GM23248 (cell line): ENCODE measurements at regions not wholly inside any gene's neighbourhood (a gene's known extent, or its start where the extent isn't known, plus 50 kb on each side); places are given as distances from the start of the nearest gene placed in this dataset.

Experiments used
- DNase-seq: peaks from one replicate; pipeline ENCODE4 v3.0.0-alpha.2; 2015
- H2AFZ ChIP-seq: fragments of 200-600 bp; sonication (generic); 2 replicates; pipeline ENCODE4 v1.6.1; 2016; ENCODE audit warnings: antibody characterized with exemption
- H3F3A ChIP-seq: fragments of 200-600 bp; sonication (generic); 2 replicates; pipeline ENCODE4 v1.6.1; 2016; ENCODE audit warnings: mild to moderate bottlenecking, antibody characterized with exemption, mixed run types; ENCODE audit not compliant: insufficient read depth
- H3K27ac ChIP-seq: fragments of 200-600 bp; sonication (generic); 2 replicates; pipeline ENCODE4 v1.5.1; 2016; ENCODE audit warnings: mild to moderate bottlenecking
- H3K27me3 ChIP-seq: fragments of 200-600 bp; sonication (generic); replicated peaks from 2 replicates; pipeline ENCODE4 v1.6.1; 2016; ENCODE audit warnings: mild to moderate bottlenecking; ENCODE audit not compliant: insufficient read depth
- H3K36me3 ChIP-seq: fragments of 200-600 bp; sonication (generic); 2 replicates; pipeline ENCODE4 v1.6.1; 2016; ENCODE audit warnings: low read depth, mild to moderate bottlenecking
- H3K4me1 ChIP-seq: fragments of 200-600 bp; sonication (generic); 2 replicates; pipeline ENCODE4 v1.6.1; 2016; ENCODE audit warnings: mild to moderate bottlenecking; ENCODE audit not compliant: insufficient read depth
- H3K4me2 ChIP-seq: fragments of 200-600 bp; sonication (generic); one replicate; pipeline ENCODE4 v1.6.1; 2016; ENCODE audit warnings: mild to moderate bottlenecking; ENCODE audit not compliant: unreplicated experiment
- H3K4me3 ChIP-seq: fragments of 200-600 bp; sonication (generic); 2 replicates; pipeline ENCODE4 v1.5.1; 2016; ENCODE audit warnings: mild to moderate bottlenecking
- H3K79me2 ChIP-seq: fragments of 200-600 bp; sonication (generic); 2 replicates; pipeline ENCODE4 v1.6.1; 2016; ENCODE audit warnings: mild to moderate bottlenecking; ENCODE audit not compliant: insufficient read depth
- H3K9ac ChIP-seq: fragments of 200-600 bp; sonication (generic); 2 replicates; pipeline ENCODE4 v1.6.1; 2016; ENCODE audit warnings: mild to moderate bottlenecking
- H3K9me2 ChIP-seq: fragments of 200-600 bp; sonication (generic); 2 replicates; pipeline ENCODE4 v1.6.1; 2016; ENCODE audit warnings: mixed run types, mild to moderate bottlenecking, moderate library complexity; ENCODE audit not compliant: insufficient read depth
- H3K9me3 ChIP-seq: fragments of 200-600 bp; sonication (generic); one replicate; pipeline ENCODE4 v1.6.1; 2017; ENCODE audit warnings: low read depth
- H4K20me1 ChIP-seq: fragments of 200-600 bp; sonication (generic); 2 replicates; pipeline ENCODE4 v1.6.0; 2016; ENCODE audit not compliant: insufficient read depth
- EZH2 ChIP-seq: fragments of 200-600 bp; sonication (generic); IDR thresholded peaks from 2 replicates; pipeline ENCODE4 v1.6.1; 2018; ENCODE audit warnings: antibody characterized with exemption, mild to moderate bottlenecking; ENCODE audit not compliant: insufficient read depth, poor library complexity, severe bottlenecking
- EZH2phosphoT487 ChIP-seq: fragments of 200-600 bp; sonication (generic); IDR thresholded peaks from 2 replicates; pipeline ENCODE4 v1.6.1; 2018; ENCODE audit warnings: antibody characterized with exemption, moderate library complexity, mild to moderate bottlenecking, low read depth; ENCODE audit not compliant: insufficient read depth
- WGBS, 2 experiments: methylation state at CpG; one replicate each; pipeline ENCODE4 v1.1.6; 2015 to 2017; ENCODE audit warnings: low lambda C conversion rate in 2 of 2, low coverage in 1 of 2; ENCODE audit errors: missing lambda C conversion rate in 2 of 2; 5-methylcytosine and 5-hydroxymethylcytosine counted together
- in situ Hi-C: fragments of 300-500 bp; cut with MboI; formaldehyde crosslinking; loops from 2 replicates; pipeline ENCODE4 v1.15.0; 2020

GRCh38 chr6:71489736-71490135 lies 201.1 kb downstream of the OGFRL1 start:
- Histone ChIP-seq H2AFZ (peak overlapping the region; percentile 22), H3K36me3 (no peaks in the 10 kb centered on the region), H3K9me2 (no peaks in the 10 kb centered on the region), H4K20me1 (no peaks in the 10 kb centered on the region), H3F3A (0 out of 2 replicates have a peak, but pooled peaks cover 4% of the 10 kb centered on the region), H3K9me3 (no peaks in the 10 kb centered on the region), H3K79me2 (no peaks in the 10 kb centered on the region), H3K4me1 (peaks cover 15% of the 10 kb centered on the region), H3K27ac (0 out of 2 replicates have a peak overlapping the region, but pooled peaks have one; percentile 22), H3K9ac (no peak overlapping the region), H3K4me3 (no peak overlapping the region), H3K27me3 (no peaks in the 10 kb centered on the region), H3K4me2 (peak overlapping the region; percentile 56)
- in situ Hi-C loops = no loop called here
- WGBS, 2 experiments = 20 to 24% methylated on average over 3 of the region's 3 CpGs
- peak; percentile 90 for DNase-seq
- TF ChIP-seq EZH2 (no peak), EZH2phosphoT487 (no peak)

GRCh38 chr6:71490876-71491275 lies 202.3 kb downstream of the OGFRL1 start:
- Histone ChIP-seq H3K9me3 (no peaks in the 10 kb centered on the region), H2AFZ (no peak overlapping the region), H3F3A (0 out of 2 replicates have a peak, but pooled peaks cover 4% of the 10 kb centered on the region), H3K27me3 (no peaks in the 10 kb centered on the region), H3K9ac (no peak overlapping the region), H3K36me3 (no peaks in the 10 kb centered on the region), H3K79me2 (no peaks in the 10 kb centered on the region), H3K4me3 (no peak overlapping the region), H3K4me2 (no peak overlapping the region), H4K20me1 (no peaks in the 10 kb centered on the region), H3K9me2 (no peaks in the 10 kb centered on the region), H3K4me1 (peaks cover 15% of the 10 kb centered on the region), H3K27ac (no peak overlapping the region)
- WGBS, 2 experiments = 88% methylated on average over 5 of the region's 5 CpGs
- TF ChIP-seq EZH2phosphoT487 = no peak
- no peak for TF ChIP-seq EZH2
- in situ Hi-C loops = no loop called here
- DNase-seq = no peak

- Histone ChIP-seq H3K4me1 (peaks cover 24% of the 10 kb centered on the region), H3K27ac (no peak overlapping the region), H3K36me3 (no peaks in the 10 kb centered on the region), H2AFZ (no peak overlapping the region), H3F3A (0 out of 2 replicates have a peak, but pooled peaks cover 4% of the 10 kb centered on the region), H3K9ac (no peak overlapping the region), H3K9me3 (no peaks in the 10 kb centered on the region), H3K4me3 (no peak overlapping the region), H4K20me1 (no peaks in the 10 kb centered on the region), H3K79me2 (no peaks in the 10 kb centered on the region), H3K27me3 (no peaks in the 10 kb centered on the region), H3K9me2 (no peaks in the 10 kb centered on the region), H3K4me2 (no peak overlapping the region)
- no peak for DNase-seq
- in situ Hi-C loops = no loop called here
- TF ChIP-seq EZH2phosphoT487 = no peak
- TF ChIP-seq EZH2 = no peak
Observed at GRCh38 chr6:71491844-71492243, 203.2 kb downstream of the OGFRL1 start.

GRCh38 chr6:71492668-71493067 lies 204.1 kb downstream of the OGFRL1 start:
- H3K9me3 ChIP-seq = no peaks in the 10 kb centered on the region
- no peak overlapping the region for H3K4me3 ChIP-seq
- 70 to 73% methylated on average over 2 of the region's 2 CpGs for WGBS, 2 experiments
- no peak overlapping the region for H3K9ac ChIP-seq
- in situ Hi-C loops = no loop called here
- H3K4me1 ChIP-seq = peaks cover 24% of the 10 kb centered on the region
- H3K36me3 ChIP-seq = no peaks in the 10 kb centered on the region
- no peak for DNase-seq
- no peak overlapping the region for H3K27ac ChIP-seq
- no peak for TF ChIP-seq EZH2phosphoT487
- no peak for TF ChIP-seq EZH2
- H3K79me2 ChIP-seq = no peaks in the 10 kb centered on the region
- no peaks in the 10 kb centered on the region for H4K20me1 ChIP-seq
- H3K4me2 ChIP-seq = no peak overlapping the region
- H3F3A ChIP-seq = 0 out of 2 replicates have a peak, but pooled peaks cover 4% of the 10 kb centered on the region
- H3K27me3 ChIP-seq = no peaks in the 10 kb centered on the region
- H2AFZ ChIP-seq = no peak overlapping the region
- H3K9me2 ChIP-seq = no peaks in the 10 kb centered on the region
